ENCODE measurements at regions not wholly inside any gene's neighbourhood (a gene's known extent, or its start where the extent isn't known, plus 50 kb on each side); places are given as distances from the start of the nearest gene placed in this dataset.

DNA sequence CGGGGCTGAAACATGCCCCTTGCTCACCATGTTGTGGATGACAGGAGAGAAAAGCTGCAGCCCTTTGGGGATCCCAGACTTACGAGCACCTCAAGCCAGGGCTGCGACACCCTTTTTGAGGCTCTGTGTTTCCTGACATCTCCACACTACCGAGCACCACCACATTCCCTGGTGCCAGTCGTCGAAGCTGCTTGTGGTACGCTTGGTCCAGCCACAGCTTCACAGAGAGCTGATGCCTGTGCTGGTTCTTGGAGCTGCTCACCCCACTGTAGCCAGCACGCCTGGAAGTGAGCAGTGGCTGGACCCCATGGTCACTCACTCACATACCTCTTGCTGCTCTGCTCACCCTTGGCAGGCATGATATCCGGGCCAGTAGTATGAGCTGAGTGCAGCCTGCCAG, 367.5 kb downstream of the SLITRK6 start:
- H3K4me3 Mint-ChIP-seq, result no peak overlapping the region
- H3K27ac Mint-ChIP-seq, result no peak overlapping the region
- no peak for DNase-seq (ENCODE audit: low spot score)
- H3K27me3 Mint-ChIP-seq (ENCODE audit: low read depth), result no peaks in the 10 kb centered on the region
- H3K36me3 Mint-ChIP-seq (ENCODE audit: low read depth), result no peaks in the 10 kb centered on the region
- no peaks in the 10 kb centered on the region for H3K4me1 Mint-ChIP-seq (ENCODE audit: low read depth)
- no peaks in the 10 kb centered on the region for H3K9me3 Mint-ChIP-seq

DNA sequence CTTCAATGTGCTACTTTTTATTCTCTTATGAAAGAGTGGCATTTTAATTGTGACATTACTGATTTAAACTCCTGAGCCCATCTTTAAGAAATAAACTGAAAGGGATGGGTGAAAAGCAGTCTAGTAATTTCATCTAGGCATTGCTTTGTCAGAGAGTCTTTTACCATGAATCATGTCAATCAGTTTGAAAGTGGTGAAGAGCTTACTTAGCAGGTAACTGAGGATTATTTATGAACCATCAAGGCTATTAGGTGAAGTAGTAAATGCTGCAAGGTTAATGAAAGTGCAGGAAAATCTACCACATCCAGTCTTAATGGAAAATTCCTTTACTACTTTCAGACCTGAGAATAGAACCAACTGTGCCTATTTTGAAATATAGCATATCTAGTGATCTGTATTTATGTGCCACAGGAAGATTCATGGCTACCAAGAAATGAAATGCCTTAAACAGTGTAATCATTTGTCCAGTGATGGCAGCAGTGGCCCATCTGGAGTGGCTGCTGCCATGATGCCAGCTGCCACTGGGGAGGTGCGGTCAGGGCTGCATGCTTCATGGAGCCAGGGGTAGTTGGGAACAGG, 368.9 kb downstream of the SLITRK6 start:
- no peaks in the 10 kb centered on the region for H3K36me3 Mint-ChIP-seq (ENCODE audit: low read depth)
- no peak for DNase-seq (ENCODE audit: low spot score)
- no peak overlapping the region for H3K4me3 Mint-ChIP-seq
- H3K9me3 Mint-ChIP-seq, result no peaks in the 10 kb centered on the region
- H3K27ac Mint-ChIP-seq, result no peak overlapping the region
- H3K4me1 Mint-ChIP-seq (ENCODE audit: low read depth), result no peaks in the 10 kb centered on the region
- no peaks in the 10 kb centered on the region for H3K27me3 Mint-ChIP-seq (ENCODE audit: low read depth)

- Mint-ChIP-seq H3K27ac (no peak overlapping the region), H3K9me3 (no peaks in the 10 kb centered on the region), H3K36me3 (ENCODE audit: low read depth) (no peaks in the 10 kb centered on the region), H3K4me1 (ENCODE audit: low read depth) (no peaks in the 10 kb centered on the region), H3K27me3 (ENCODE audit: low read depth) (no peaks in the 10 kb centered on the region), H3K4me3 (no peak overlapping the region)
- DNase-seq (ENCODE audit: low spot score), result no peak
Measured at GRCh38 chr13:85427416-85427815, 371.8 kb downstream of the SLITRK6 start.

- no peaks in the 10 kb centered on the region for H3K36me3 Mint-ChIP-seq (ENCODE audit: low read depth)
- no peaks in the 10 kb centered on the region for H3K27me3 Mint-ChIP-seq (ENCODE audit: low read depth)
- H3K4me3 Mint-ChIP-seq, result no peak overlapping the region
- H3K27ac Mint-ChIP-seq, result no peak overlapping the region
- no peak for DNase-seq (ENCODE audit: low spot score)
- H3K9me3 Mint-ChIP-seq, result peaks cover 3% of the 10 kb centered on the region
- H3K4me1 Mint-ChIP-seq (ENCODE audit: low read depth), result no peaks in the 10 kb centered on the region
Measured at GRCh38 chr13:85420136-85420535, 379.1 kb downstream of the SLITRK6 start.

DNA sequence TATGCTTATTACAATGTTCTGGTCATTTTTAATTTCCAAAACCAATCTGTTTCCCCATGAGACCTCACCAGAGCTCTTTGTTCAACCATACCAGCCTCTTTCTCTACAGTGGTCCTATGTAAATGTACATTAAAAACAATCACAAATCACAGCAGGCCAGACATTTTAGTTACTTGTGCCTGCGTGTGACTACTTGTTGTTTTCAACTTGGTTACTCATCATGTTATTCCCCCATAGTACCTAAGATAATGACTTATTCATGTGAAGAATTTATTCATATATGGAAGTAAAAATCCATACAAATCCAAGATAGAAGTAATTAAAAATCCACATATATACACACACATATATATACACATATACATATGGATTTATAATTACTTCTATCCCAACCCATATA, 379.6 kb downstream of the SLITRK6 start:
- no peaks in the 10 kb centered on the region for H3K36me3 Mint-ChIP-seq (ENCODE audit: low read depth)
- peaks cover 3% of the 10 kb centered on the region for H3K9me3 Mint-ChIP-seq
- H3K27ac Mint-ChIP-seq, result no peak overlapping the region
- no peaks in the 10 kb centered on the region for H3K4me1 Mint-ChIP-seq (ENCODE audit: low read depth)
- no peak overlapping the region for H3K4me3 Mint-ChIP-seq
- H3K27me3 Mint-ChIP-seq (ENCODE audit: low read depth), result no peaks in the 10 kb centered on the region
- DNase-seq (ENCODE audit: low spot score), result no peak

GRCh38 chr13:85417807-85418206, 381.4 kb downstream of the SLITRK6 start:
- H3K4me3 Mint-ChIP-seq, result no peak overlapping the region
- DNase-seq (ENCODE audit: low spot score), result no peak

GRCh38 chr13:85413664-85414063, 385.6 kb downstream of the SLITRK6 start:
- no peaks in the 10 kb centered on the region for H3K27me3 Mint-ChIP-seq (ENCODE audit: low read depth)
- no peaks in the 10 kb centered on the region for H3K36me3 Mint-ChIP-seq (ENCODE audit: low read depth)
- H3K27ac Mint-ChIP-seq, result no peak overlapping the region
- H3K4me3 Mint-ChIP-seq, result no peak overlapping the region
- no peak for DNase-seq (ENCODE audit: low spot score)
- no peaks in the 10 kb centered on the region for H3K4me1 Mint-ChIP-seq (ENCODE audit: low read depth)
- H3K9me3 Mint-ChIP-seq, result no peaks in the 10 kb centered on the region

More at GRCh38 chr13:85417807-85418206, 381.4 kb downstream of the SLITRK6 start:
- H3K27me3 Mint-ChIP-seq (ENCODE audit: low read depth), result no peaks in the 10 kb centered on the region
- peaks cover 3% of the 10 kb centered on the region for H3K9me3 Mint-ChIP-seq
- H3K27ac Mint-ChIP-seq, result no peak overlapping the region
- H3K4me1 Mint-ChIP-seq (ENCODE audit: low read depth), result no peaks in the 10 kb centered on the region
- no peaks in the 10 kb centered on the region for H3K36me3 Mint-ChIP-seq (ENCODE audit: low read depth)

DNA sequence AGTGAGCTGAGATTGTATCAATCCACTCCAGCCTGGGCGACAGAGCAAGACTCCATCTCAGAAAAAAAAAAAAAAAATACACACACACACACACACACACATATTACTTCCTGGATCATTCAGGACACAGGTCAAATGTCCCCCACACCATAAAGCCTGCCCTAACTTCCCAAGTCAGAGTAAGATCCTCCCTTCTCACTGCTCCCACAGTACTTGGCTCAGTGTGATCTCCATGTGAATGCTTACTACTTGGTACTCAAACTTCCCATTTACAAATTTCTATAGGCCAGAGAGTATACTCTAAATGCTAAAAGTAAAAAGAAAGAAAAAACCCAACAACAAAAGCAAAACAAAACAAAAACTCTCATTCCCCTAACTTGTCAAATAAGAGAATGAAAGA, 386.8 kb downstream of the SLITRK6 start:
- H3K9me3 Mint-ChIP-seq, result no peaks in the 10 kb centered on the region
- no peak overlapping the region for H3K4me3 Mint-ChIP-seq
- DNase-seq (ENCODE audit: low spot score), result no peak
- no peaks in the 10 kb centered on the region for H3K27me3 Mint-ChIP-seq (ENCODE audit: low read depth)
- no peak overlapping the region for H3K27ac Mint-ChIP-seq
- no peaks in the 10 kb centered on the region for H3K4me1 Mint-ChIP-seq (ENCODE audit: low read depth)
- no peaks in the 10 kb centered on the region for H3K36me3 Mint-ChIP-seq (ENCODE audit: low read depth)

DNA sequence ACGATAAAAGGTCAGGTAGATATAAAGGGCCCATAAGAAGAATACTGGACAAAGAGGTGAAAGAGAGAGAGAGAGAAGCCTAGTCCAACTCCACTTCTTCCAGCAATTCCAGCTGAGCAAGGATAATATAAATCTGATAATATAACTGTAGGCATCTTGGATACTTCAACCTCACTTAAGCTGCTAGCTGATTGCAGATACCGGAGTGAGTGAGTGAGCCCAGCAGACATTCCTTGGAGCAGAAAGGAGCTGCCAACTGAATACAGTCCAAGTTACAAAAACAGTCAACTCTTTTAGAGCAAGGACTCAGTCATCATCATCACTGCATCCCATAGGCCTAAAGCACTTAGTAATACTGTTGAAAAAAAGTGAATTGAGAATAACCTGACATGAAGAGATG, 387.6 kb downstream of the SLITRK6 start:
- H3K4me3 Mint-ChIP-seq, result no peak overlapping the region
- DNase-seq (ENCODE audit: low spot score), result no peak

DNA sequence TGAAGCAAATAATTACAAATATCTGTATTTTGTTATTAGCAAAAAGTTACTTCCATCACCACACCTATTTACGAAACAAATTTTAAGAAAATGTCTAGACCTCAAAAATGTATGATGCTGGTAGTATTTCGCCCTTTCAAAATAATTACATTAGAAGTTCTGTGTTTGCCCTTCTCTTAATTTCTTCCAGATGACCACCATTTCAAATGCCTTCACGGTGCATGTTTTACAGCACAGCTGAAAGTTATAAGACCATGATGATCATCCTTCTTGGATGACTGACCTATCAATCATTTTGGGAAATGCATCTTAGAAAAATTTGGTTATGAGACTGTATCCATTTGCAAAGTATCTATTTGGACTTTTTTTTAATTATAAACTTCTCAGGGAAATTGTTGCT, 390.8 kb downstream of the SLITRK6 start:
- Mint-ChIP-seq H3K9me3 (peaks cover 2% of the 10 kb centered on the region), H3K36me3 (ENCODE audit: low read depth) (no peaks in the 10 kb centered on the region)

More for the DNA sequence above, 387.6 kb downstream of the SLITRK6 start:
- H3K9me3 Mint-ChIP-seq, result no peaks in the 10 kb centered on the region
- no peak overlapping the region for H3K27ac Mint-ChIP-seq
- no peaks in the 10 kb centered on the region for H3K36me3 Mint-ChIP-seq (ENCODE audit: low read depth)
- no peaks in the 10 kb centered on the region for H3K4me1 Mint-ChIP-seq (ENCODE audit: low read depth)
- H3K27me3 Mint-ChIP-seq (ENCODE audit: low read depth), result no peaks in the 10 kb centered on the region

GRCh38 chr13:85406269-85406975, 392.8 kb downstream of the SLITRK6 start:
- no peaks in the 10 kb centered on the region for H3K27me3 Mint-ChIP-seq (ENCODE audit: low read depth)
- H3K9me3 Mint-ChIP-seq, result peaks cover 3% of the 10 kb centered on the region
- no peaks in the 10 kb centered on the region for H3K4me1 Mint-ChIP-seq (ENCODE audit: low read depth)
- no peak overlapping the region for H3K4me3 Mint-ChIP-seq
- no peak for DNase-seq (ENCODE audit: low spot score)
- H3K27ac Mint-ChIP-seq, result no peak overlapping the region
- no peaks in the 10 kb centered on the region for H3K36me3 Mint-ChIP-seq (ENCODE audit: low read depth)

More for the DNA sequence above, 390.8 kb downstream of the SLITRK6 start:
- Mint-ChIP-seq H3K4me3 (no peak overlapping the region), H3K27ac (no peak overlapping the region), H3K4me1 (ENCODE audit: low read depth) (no peaks in the 10 kb centered on the region), H3K27me3 (ENCODE audit: low read depth) (no peaks in the 10 kb centered on the region)
- DNase-seq (ENCODE audit: low spot score), result no peak

GRCh38 chr13:85405316-85405897, 393.8 kb downstream of the SLITRK6 start:
- no peak for DNase-seq (ENCODE audit: low spot score)
- Mint-ChIP-seq H3K36me3 (ENCODE audit: low read depth) (no peaks in the 10 kb centered on the region), H3K9me3 (peaks cover 3% of the 10 kb centered on the region), H3K4me1 (ENCODE audit: low read depth) (no peaks in the 10 kb centered on the region), H3K4me3 (no peak overlapping the region), H3K27ac (no peak overlapping the region), H3K27me3 (ENCODE audit: low read depth) (no peaks in the 10 kb centered on the region)

- Mint-ChIP-seq H3K36me3 (ENCODE audit: low read depth) (no peaks in the 10 kb centered on the region), H3K27me3 (ENCODE audit: low read depth) (no peaks in the 10 kb centered on the region), H3K4me1 (ENCODE audit: low read depth) (no peaks in the 10 kb centered on the region), H3K9me3 (peaks cover 13% of the 10 kb centered on the region), H3K27ac (no peak overlapping the region), H3K4me3 (no peak overlapping the region)
- no peak for DNase-seq (ENCODE audit: low spot score)
Measured at GRCh38 chr13:85386424-85386823, 412.8 kb downstream of the SLITRK6 start.

DNA sequence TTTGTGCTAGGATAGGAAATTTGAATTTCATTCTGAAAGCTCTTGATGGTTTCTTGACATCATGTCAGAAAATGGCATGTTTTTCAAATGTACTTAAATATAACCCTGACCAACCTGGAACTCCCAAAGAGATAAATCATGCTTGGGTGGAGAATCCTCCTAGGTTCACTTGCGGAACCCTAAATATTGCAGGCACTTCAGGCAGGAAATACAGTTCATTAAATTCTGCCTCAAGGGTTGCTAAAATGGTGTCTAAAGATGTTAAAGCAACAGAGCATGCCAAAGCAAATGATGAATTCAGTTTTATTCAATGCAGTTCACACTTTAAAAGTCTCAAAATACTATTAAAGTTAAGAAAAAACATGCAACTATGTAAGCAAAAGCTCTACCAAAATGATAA, 415.9 kb downstream of the SLITRK6 start:
- no peak overlapping the region for H3K27ac Mint-ChIP-seq
- H3K4me1 Mint-ChIP-seq (ENCODE audit: low read depth), result no peaks in the 10 kb centered on the region
- H3K36me3 Mint-ChIP-seq (ENCODE audit: low read depth), result no peaks in the 10 kb centered on the region
- H3K9me3 Mint-ChIP-seq, result peaks cover 17% of the 10 kb centered on the region
- H3K27me3 Mint-ChIP-seq (ENCODE audit: low read depth), result no peaks in the 10 kb centered on the region
- H3K4me3 Mint-ChIP-seq, result no peak overlapping the region
- no peak for DNase-seq (ENCODE audit: low spot score)
